GM23248 (cell line): ENCODE measurements at regions not wholly inside any gene's neighbourhood (a gene's known extent, or its start where the extent isn't known, plus 50 kb on each side); places are given as distances from the start of the nearest gene placed in this dataset.

Experiments used
- EZH2 ChIP-seq: fragments of 200-600 bp; sonication (generic); IDR thresholded peaks from 2 replicates; pipeline ENCODE4 v1.6.1; 2018; ENCODE audit warnings: antibody characterized with exemption, mild to moderate bottlenecking; ENCODE audit not compliant: insufficient read depth, poor library complexity, severe bottlenecking
- EZH2phosphoT487 ChIP-seq: fragments of 200-600 bp; sonication (generic); IDR thresholded peaks from 2 replicates; pipeline ENCODE4 v1.6.1; 2018; ENCODE audit warnings: antibody characterized with exemption, moderate library complexity, mild to moderate bottlenecking, low read depth; ENCODE audit not compliant: insufficient read depth

GRCh38 chr4:182000077-182000476 lies 243.1 kb upstream of the TENM3 start:
- no peak for TF ChIP-seq EZH2
- TF ChIP-seq EZH2phosphoT487 = no peak
